SU-DHL-6 (cell line): ENCODE measurements at regions not wholly inside any gene's neighbourhood (a gene's known extent, or its start where the extent isn't known, plus 50 kb on each side); places are given as distances from the start of the nearest gene placed in this dataset.

Source experiments
- H2AFZ ChIP-seq: fragments of 200-600 bp; sonication (generic); 2 replicates; pipeline ENCODE4 v1.6.1; 2014; ENCODE audit warnings: low read depth, mild to moderate bottlenecking, moderate library complexity, mixed read lengths, antibody characterized with exemption, low read length; ENCODE audit not compliant: severe bottlenecking
- H3F3A ChIP-seq: fragments of 200-600 bp; shearing (Covaris generic); 2 replicates; pipeline ENCODE4 v1.6.0; 2016; ENCODE audit warnings: antibody characterized with exemption, mild to moderate bottlenecking; ENCODE audit not compliant: insufficient read depth
- H3K27ac ChIP-seq: fragments of 200-600 bp; sonication (generic); 2 replicates; pipeline ENCODE4 v1.5.1; 2016; ENCODE audit warnings: low read depth, mild to moderate bottlenecking, low read length, moderate library complexity, mixed read lengths
- H3K27me3 ChIP-seq: fragments of 200-600 bp; sonication (generic), shearing (Covaris generic); 2 replicates; pipeline ENCODE4 v1.6.0; 2014; ENCODE audit warnings: mild to moderate bottlenecking, low read length
- H3K36me3 ChIP-seq: fragments of 200-600 bp; sonication (generic); 2 replicates; pipeline ENCODE4 v1.6.1; 2014; ENCODE audit warnings: mild to moderate bottlenecking, low read length, mixed read lengths
- H3K4me2 ChIP-seq: fragments of 300-600, 200-600 bp; shearing (Covaris generic), sonication (generic); 2 replicates; pipeline ENCODE4 v1.6.0; 2014; ENCODE audit warnings: low read length, low read depth, mild to moderate bottlenecking; ENCODE audit not compliant: poor library complexity, severe bottlenecking
- H3K4me3 ChIP-seq: fragments of 200-600 bp; sonication (generic); 2 replicates; pipeline ENCODE4 v1.5.1; 2014; ENCODE audit warnings: antibody characterized with exemption, low read length, mild to moderate bottlenecking, mixed read lengths; ENCODE audit not compliant: insufficient read depth, poor library complexity, severe bottlenecking
- H3K79me2 ChIP-seq: fragments of 200-600 bp; sonication (generic); 2 replicates; pipeline ENCODE4 v1.6.1; 2014; ENCODE audit warnings: mild to moderate bottlenecking, low read length, moderate library complexity; ENCODE audit not compliant: insufficient read depth
- H3K9ac ChIP-seq: fragments of 200-600 bp; sonication (generic); 2 replicates; pipeline ENCODE4 v1.7.0; 2014; ENCODE audit warnings: mild to moderate bottlenecking, low read length
- H3K9me2 ChIP-seq: fragments of 200-600 bp; sonication (generic); replicated peaks from 2 replicates; pipeline ENCODE4 v1.6.1; 2014; ENCODE audit warnings: low read length; ENCODE audit not compliant: insufficient read depth
- H3K9me3 ChIP-seq: fragments of 200-600 bp; sonication (generic); 2 replicates; pipeline ENCODE4 v1.6.1; 2014; ENCODE audit warnings: low read length, mixed read lengths; ENCODE audit not compliant: insufficient read depth
- H4K20me1 ChIP-seq: fragments of 200-600 bp; sonication (generic); 2 replicates; pipeline ENCODE4 v1.6.1; 2014; ENCODE audit warnings: low read depth, mild to moderate bottlenecking, antibody characterized with exemption, low read length, moderate library complexity, mixed read lengths
- EZH2phosphoT487 ChIP-seq: fragments of 200-600 bp; sonication (generic), shearing (Covaris generic); conservative IDR thresholded peaks from 2 replicates; pipeline ENCODE4 v1.6.1; 2018; ENCODE audit warnings: mild to moderate bottlenecking, antibody characterized with exemption, low read length, moderate library complexity, mixed read lengths
- TF ChIP-seq, protein P1 (sequence below): fragments of 200-600 bp; sonication (generic); IDR thresholded peaks from one replicate; pipeline ENCODE4 v1.5.1; 2017; ENCODE audit warnings: antibody characterized with exemption, mild to moderate bottlenecking, low read length, moderate library complexity; ENCODE audit not compliant: insufficient read depth, poor library complexity, severe bottlenecking

DNA sequence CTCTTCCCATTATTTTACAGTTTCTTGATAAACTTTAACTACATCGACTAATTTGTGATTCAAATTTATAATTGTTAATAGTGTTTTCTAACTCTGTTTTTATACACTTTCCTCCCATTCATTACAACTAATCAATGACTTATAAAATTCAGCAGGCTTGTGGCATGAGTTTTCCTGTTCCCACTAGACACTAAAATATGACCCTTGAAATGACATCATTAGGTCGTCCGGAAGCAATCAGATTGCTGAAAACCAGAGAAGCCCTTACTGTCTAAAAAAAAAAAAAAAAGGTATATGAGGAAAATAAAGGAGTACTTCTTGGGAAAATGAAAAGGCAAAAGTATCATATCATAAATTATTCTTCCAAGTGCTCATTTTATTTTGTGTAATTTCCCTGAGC, 553.7 kb downstream of the ZNF608 start:
- no peaks in the 10 kb centered on the region for H4K20me1 ChIP-seq
- TF ChIP-seq EZH2phosphoT487 = no peak
- TF ChIP-seq, protein P1, sequence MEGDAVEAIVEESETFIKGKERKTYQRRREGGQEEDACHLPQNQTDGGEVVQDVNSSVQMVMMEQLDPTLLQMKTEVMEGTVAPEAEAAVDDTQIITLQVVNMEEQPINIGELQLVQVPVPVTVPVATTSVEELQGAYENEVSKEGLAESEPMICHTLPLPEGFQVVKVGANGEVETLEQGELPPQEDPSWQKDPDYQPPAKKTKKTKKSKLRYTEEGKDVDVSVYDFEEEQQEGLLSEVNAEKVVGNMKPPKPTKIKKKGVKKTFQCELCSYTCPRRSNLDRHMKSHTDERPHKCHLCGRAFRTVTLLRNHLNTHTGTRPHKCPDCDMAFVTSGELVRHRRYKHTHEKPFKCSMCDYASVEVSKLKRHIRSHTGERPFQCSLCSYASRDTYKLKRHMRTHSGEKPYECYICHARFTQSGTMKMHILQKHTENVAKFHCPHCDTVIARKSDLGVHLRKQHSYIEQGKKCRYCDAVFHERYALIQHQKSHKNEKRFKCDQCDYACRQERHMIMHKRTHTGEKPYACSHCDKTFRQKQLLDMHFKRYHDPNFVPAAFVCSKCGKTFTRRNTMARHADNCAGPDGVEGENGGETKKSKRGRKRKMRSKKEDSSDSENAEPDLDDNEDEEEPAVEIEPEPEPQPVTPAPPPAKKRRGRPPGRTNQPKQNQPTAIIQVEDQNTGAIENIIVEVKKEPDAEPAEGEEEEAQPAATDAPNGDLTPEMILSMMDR = no peak
- H3F3A ChIP-seq = no peaks in the 10 kb centered on the region
- H3K4me2 ChIP-seq = no peak overlapping the region
- H3K79me2 ChIP-seq = no peaks in the 10 kb centered on the region
- H3K36me3 ChIP-seq = no peaks in the 10 kb centered on the region
- H3K27ac ChIP-seq = no peak overlapping the region
- H3K27me3 ChIP-seq = no peaks in the 10 kb centered on the region
- H3K9me2 ChIP-seq = no peaks in the 10 kb centered on the region
- H3K9me3 ChIP-seq = no peaks in the 10 kb centered on the region
- no peak overlapping the region for H2AFZ ChIP-seq
- H3K9ac ChIP-seq = no peak overlapping the region
- H3K4me3 ChIP-seq = no peak overlapping the region

DNA sequence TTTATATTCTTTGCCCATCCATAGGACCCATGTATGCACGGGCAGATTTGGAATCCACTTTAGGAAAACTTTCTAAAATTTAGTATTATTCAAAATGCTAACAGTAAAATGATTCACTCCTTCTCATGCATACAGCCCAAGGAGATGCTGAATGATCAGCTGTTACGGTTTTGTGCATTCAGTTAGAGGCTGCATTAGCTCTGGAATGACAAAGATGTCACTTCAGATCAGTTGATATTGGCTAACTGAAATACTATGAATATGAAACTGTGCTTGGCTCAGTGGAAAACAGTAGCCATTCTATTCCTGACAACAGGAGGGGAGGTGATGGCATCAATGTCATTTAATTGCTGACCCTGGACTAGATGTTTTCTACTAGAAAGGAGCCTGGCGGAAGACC, 560.7 kb downstream of the ZNF608 start:
- no peaks in the 10 kb centered on the region for H3K36me3 ChIP-seq

DNA sequence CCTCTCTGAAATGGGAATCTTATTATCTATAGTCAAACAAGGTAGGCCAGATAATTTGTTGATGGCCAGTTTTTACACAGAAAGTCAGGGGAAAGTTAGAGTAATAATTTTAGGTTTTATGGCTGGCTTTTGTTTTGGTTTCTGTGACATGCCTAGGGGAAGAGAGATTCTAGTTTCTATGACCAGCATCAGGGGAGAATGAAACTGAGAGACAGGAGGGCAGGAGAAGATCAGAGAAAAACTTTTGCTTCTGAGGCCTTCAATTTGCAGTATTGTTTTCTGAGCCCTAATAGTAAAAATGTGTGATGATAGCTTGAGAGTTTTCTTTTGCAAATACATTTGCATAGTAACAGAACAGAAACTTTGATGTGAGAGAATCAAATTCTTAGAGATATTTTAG, 564.3 kb downstream of the ZNF608 start:
- no peak overlapping the region for H2AFZ ChIP-seq
- no peak for TF ChIP-seq EZH2phosphoT487
- TF ChIP-seq, protein P1 = no peak

More for the DNA sequence above, 560.7 kb downstream of the ZNF608 start:
- TF ChIP-seq, protein P1 = no peak
- TF ChIP-seq EZH2phosphoT487 = no peak
- Histone ChIP-seq H3K4me2 (no peak overlapping the region), H3K27me3 (no peaks in the 10 kb centered on the region), H3F3A (no peaks in the 10 kb centered on the region), H3K9me2 (no peaks in the 10 kb centered on the region), H3K4me3 (no peak overlapping the region), H3K9me3 (no peaks in the 10 kb centered on the region), H2AFZ (no peak overlapping the region), H4K20me1 (no peaks in the 10 kb centered on the region), H3K79me2 (no peaks in the 10 kb centered on the region), H3K27ac (no peak overlapping the region), H3K9ac (no peak overlapping the region)

More for the DNA sequence above, 564.3 kb downstream of the ZNF608 start:
- Histone ChIP-seq H3K27me3 (no peaks in the 10 kb centered on the region), H3K4me2 (no peak overlapping the region), H3K9me2 (no peaks in the 10 kb centered on the region), H3K36me3 (no peaks in the 10 kb centered on the region), H4K20me1 (no peaks in the 10 kb centered on the region), H3K27ac (no peak overlapping the region), H3K79me2 (no peaks in the 10 kb centered on the region), H3F3A (no peaks in the 10 kb centered on the region), H3K4me3 (no peak overlapping the region), H3K9ac (no peak overlapping the region), H3K9me3 (no peaks in the 10 kb centered on the region)
